ENCODE measurements at regions not wholly inside any gene's neighbourhood (a gene's known extent, or its start where the extent isn't known, plus 50 kb on each side); places are given as distances from the start of the nearest gene placed in this dataset.

DNA sequence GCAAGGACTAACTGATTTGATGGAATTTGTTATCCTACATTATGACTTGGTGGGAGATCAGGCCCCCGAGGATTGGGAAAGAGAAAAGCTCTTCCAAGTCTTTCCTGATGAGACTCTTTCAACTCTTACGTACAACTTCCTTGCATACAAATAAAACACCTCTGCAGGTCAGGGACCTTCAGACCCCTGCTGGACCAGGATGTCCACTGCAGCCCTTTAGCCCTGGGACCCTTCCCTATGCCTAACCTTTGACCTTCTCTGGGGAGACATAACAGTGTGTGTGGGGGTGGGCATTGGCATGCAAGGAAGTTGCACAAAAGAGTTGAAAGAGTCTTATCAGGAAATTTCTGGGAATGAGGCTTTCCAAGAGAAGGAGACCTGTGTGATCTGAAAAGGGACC is 859.4 kb downstream of the TYW1 start:
- no peak for TF ChIP-seq BHLHE40 (IDR thresholded peaks at IDR 0.05; ENCODE audit: low read depth, low read length)
- TF ChIP-seq CEBPB (IDR thresholded peaks at IDR 0.05; ENCODE audit: low read depth, low read length): no peak
- TF ChIP-seq ELK1 (IDR thresholded peaks at IDR 0.05; ENCODE audit: borderline replicate concordance, low read depth, low read length): no peak
- no peak for TF ChIP-seq RAD21 (IDR thresholded peaks at IDR 0.05; ENCODE audit: low read length)
- TF ChIP-seq, protein P1, sequence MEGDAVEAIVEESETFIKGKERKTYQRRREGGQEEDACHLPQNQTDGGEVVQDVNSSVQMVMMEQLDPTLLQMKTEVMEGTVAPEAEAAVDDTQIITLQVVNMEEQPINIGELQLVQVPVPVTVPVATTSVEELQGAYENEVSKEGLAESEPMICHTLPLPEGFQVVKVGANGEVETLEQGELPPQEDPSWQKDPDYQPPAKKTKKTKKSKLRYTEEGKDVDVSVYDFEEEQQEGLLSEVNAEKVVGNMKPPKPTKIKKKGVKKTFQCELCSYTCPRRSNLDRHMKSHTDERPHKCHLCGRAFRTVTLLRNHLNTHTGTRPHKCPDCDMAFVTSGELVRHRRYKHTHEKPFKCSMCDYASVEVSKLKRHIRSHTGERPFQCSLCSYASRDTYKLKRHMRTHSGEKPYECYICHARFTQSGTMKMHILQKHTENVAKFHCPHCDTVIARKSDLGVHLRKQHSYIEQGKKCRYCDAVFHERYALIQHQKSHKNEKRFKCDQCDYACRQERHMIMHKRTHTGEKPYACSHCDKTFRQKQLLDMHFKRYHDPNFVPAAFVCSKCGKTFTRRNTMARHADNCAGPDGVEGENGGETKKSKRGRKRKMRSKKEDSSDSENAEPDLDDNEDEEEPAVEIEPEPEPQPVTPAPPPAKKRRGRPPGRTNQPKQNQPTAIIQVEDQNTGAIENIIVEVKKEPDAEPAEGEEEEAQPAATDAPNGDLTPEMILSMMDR (conservative IDR thresholded peaks at IDR 0.05; ENCODE audit: low read depth, low read length): no peak
- TF ChIP-seq MAZ (IDR thresholded peaks at IDR 0.05; ENCODE audit: borderline replicate concordance, low read depth, low read length): no peak
- no peak for TF ChIP-seq POLR2A (IDR thresholded peaks at IDR 0.05; ENCODE audit: low read depth, low read length)
- no peak for TF ChIP-seq SMC3 (IDR thresholded peaks at IDR 0.05; ENCODE audit: low read depth, low read length)
- TF ChIP-seq CHD1 (IDR thresholded peaks at IDR 0.05; ENCODE audit: low read depth, low read length): no peak
- no peak for TF ChIP-seq MAFK (IDR thresholded peaks at IDR 0.05; ENCODE audit: low read depth, low read length)

Measured in IMR-90 (cell line).